Activated T-cell treated with anti-CD3 and anti-CD28 coated beads for 1 hour (primary cell): ENCODE measurements at regions not wholly inside any gene's neighbourhood (a gene's known extent, or its start where the extent isn't known, plus 50 kb on each side); places are given as distances from the start of the nearest gene placed in this dataset.

ENCODE experiments used
- DNase-seq: peaks from one replicate; pipeline ENCODE4 v3.0.0-alpha.2; 2020; ENCODE audit warnings: low read depth

- no peak for DNase-seq
These were observed 72.9 kb upstream of the DTNBP1 start for GRCh38 chr6:15735567-15736265.

GRCh38 chr6:15734118-15734897 is 71.5 kb upstream of the DTNBP1 start:
- DNase-seq = no peak

GRCh38 chr6:15730922-15731321 is 68.1 kb upstream of the DTNBP1 start:
- DNase-seq = no peak

GRCh38 chr6:15730442-15730841 is 67.6 kb upstream of the DTNBP1 start:
- no peak for DNase-seq

GRCh38 chr6:15722731-15723130 is 59.9 kb upstream of the DTNBP1 start:
- DNase-seq = no peak

GRCh38 chr6:15716889-15717288 is 54.1 kb upstream of the DTNBP1 start:
- no peak for DNase-seq

- no peak for DNase-seq
These were observed 53.0 kb upstream of the DTNBP1 start for GRCh38 chr6:15715851-15716250.

DNA sequence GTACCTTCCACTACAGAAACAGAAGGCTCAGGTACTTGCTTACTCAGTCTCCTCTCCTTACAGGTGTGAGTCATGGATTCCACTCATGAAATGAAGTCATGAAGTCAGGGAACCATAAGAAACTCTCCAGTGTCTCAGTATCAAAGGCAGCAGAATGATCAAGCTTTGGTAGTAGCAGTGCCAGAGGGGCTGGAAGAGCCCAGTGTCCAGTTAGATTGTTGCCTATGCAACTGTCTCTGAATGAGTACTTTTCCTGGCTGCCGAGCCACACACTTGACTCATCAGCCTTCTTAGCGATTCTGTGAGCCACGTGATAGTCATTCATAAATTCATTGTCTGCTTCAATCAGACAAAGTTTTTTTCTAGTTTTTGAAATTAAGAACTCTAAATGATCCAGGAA is 52.2 kb upstream of the DTNBP1 start:
- no peak for DNase-seq

DNA sequence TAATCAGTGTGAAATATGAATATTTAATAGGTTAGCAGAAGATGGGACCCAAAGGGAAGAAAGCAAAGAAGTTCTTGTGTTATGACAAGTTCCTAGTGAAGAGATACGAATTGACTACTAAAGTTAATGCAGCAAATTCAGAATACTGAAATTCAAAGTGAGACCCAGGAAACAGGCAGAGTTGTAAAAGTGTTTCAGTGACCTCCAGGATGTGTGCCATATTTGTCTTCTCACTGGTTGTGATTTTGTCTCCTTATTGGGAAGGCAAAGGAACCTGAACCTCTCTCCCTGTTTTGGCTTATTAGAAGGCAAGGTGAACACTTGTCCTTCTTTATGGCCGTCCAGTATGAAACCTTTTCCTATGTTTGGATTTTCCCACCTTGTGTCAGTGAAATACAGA is 51.8 kb upstream of the DTNBP1 start:
- DNase-seq = no peak

DNA sequence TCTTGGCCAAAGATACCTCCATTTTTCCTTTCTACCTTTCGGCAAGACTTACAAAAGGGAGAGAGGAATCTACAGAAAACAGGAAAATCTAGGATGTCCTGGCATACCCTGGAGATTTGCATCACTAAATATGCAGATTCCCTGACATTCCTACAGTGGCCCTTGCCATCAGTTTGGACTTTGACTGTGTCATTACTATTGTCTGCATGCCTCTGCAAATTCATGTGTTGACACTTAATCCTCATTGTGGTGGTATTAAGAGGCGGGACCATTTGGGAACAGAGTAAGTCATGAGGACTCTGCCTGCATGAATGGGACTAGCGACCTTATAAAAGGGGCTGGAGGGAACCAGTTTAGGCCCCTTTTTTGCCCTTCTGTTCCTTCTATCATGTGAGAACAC is 50.5 kb upstream of the DTNBP1 start:
- no peak for DNase-seq

DNA sequence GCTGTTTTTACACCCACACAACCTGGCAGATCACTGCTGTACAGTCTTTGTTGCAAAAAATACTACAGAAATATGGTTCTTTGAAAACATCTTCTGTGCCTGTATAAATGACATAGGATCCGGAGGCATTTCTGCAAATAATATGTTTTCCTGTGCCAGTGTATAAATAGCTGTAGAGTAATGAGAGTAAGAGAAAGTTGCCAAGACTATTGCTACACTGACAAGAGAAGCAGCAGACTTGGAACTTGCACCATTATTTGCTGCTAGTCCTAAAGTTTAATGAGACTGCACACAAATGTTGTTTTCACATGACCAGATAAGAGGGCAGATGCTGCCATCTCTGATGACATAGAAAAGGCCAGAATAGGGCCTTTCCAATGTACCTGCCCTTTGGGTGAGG is 50.0 kb upstream of the DTNBP1 start:
- DNase-seq = no peak
